HEK293T (cell line): ENCODE measurements at regions not wholly inside any gene's neighbourhood (a gene's known extent, or its start where the extent isn't known, plus 50 kb on each side); places are given as distances from the start of the nearest gene placed in this dataset.
"Not testable (repeated sequence)": the region's sequence is repeated elsewhere in the genome, so short reads cannot be mapped to it uniquely, and the experiment has no call there.

ENCODE experiments used
- CTCF ChIA-PET: fragments of 350-600 bp; formaldehyde crosslinking; extraction: SDS; loops from one replicate; lab custom pipeline; 2021; ENCODE audit warnings: antibody characterized with exemption, inconsistent platforms; lab: Yijun Ruan, JAX
- POLR2A ChIA-PET: fragments of 350-600 bp; formaldehyde crosslinking; extraction: SDS; loops from one replicate; lab custom pipeline; 2020; ENCODE audit warnings: antibody characterized with exemption, inconsistent platforms; lab: Yijun Ruan, JAX
- DNase-seq: peaks from one replicate; pipeline ENCODE4 v3.0.0; 2012; ENCODE audit warnings: mixed read lengths; ENCODE audit errors: extremely low spot score
- ARNT ChIP-seq: fragments of 450-650 bp; IDR thresholded peaks from 2 replicates; pipeline ENCODE4 v1.6.1; 2017; ENCODE audit warnings: mild to moderate bottlenecking
- BHLHE40 ChIP-seq: fragments of 450-650 bp; IDR thresholded peaks from 2 replicates; pipeline ENCODE4 v1.6.1; 2016; ENCODE audit warnings: mild to moderate bottlenecking, moderate library complexity, borderline replicate concordance
- CTBP1 ChIP-seq: fragments of 450-650 bp; IDR thresholded peaks from 2 replicates; pipeline ENCODE4 v1.6.1; 2016; ENCODE audit warnings: borderline replicate concordance
- ELF4 ChIP-seq: fragments of 450-650 bp; IDR thresholded peaks from 2 replicates; pipeline ENCODE4 v1.6.1; 2017; ENCODE audit warnings: antibody characterized with exemption
- FOXA1 ChIP-seq: fragments of 450-650 bp; IDR thresholded peaks from 2 replicates; pipeline ENCODE4 v1.6.1; 2016; ENCODE audit warnings: mild to moderate bottlenecking
- FOXK2 ChIP-seq: fragments of 450-650 bp; IDR thresholded peaks from 2 replicates; pipeline ENCODE4 v1.6.1; 2016; ENCODE audit warnings: mild to moderate bottlenecking
- FOXM1 ChIP-seq: fragments of 450-650 bp; IDR thresholded peaks from 2 replicates; pipeline ENCODE4 v1.6.1; 2017; ENCODE audit warnings: mild to moderate bottlenecking, borderline replicate concordance
- HDGF ChIP-seq: fragments of 450-650 bp; IDR thresholded peaks from 2 replicates; pipeline ENCODE4 v1.6.1; 2017; ENCODE audit warnings: antibody characterized with exemption, borderline replicate concordance
- L3MBTL2 ChIP-seq: fragments of 450-650 bp; conservative IDR thresholded peaks from 2 replicates; pipeline ENCODE4 v1.6.1; 2016; ENCODE audit warnings: mild to moderate bottlenecking
- LEF1 ChIP-seq: fragments of 450-650 bp; IDR thresholded peaks from 2 replicates; pipeline ENCODE4 v1.6.1; 2017; ENCODE audit warnings: mild to moderate bottlenecking, borderline replicate concordance
- NFRKB ChIP-seq: fragments of 450-650 bp; IDR thresholded peaks from 2 replicates; pipeline ENCODE4 v1.6.1; 2016; ENCODE audit warnings: mild to moderate bottlenecking, moderate library complexity
- PKNOX1 ChIP-seq: fragments of 450-650 bp; IDR thresholded peaks from 2 replicates; pipeline ENCODE4 v1.6.1; 2016
- SP1 ChIP-seq: fragments of 450-650 bp; IDR thresholded peaks from 2 replicates; pipeline ENCODE4 v1.6.1; 2017
- SUZ12 ChIP-seq: fragments of 450-650 bp; IDR thresholded peaks from 2 replicates; pipeline ENCODE4 v1.6.1; 2016; ENCODE audit warnings: mild to moderate bottlenecking
- TARDBP ChIP-seq: fragments of 450-650 bp; IDR thresholded peaks from 2 replicates; pipeline ENCODE4 v1.6.1; 2016
- ZNF384 ChIP-seq: fragments of 450-650 bp; IDR thresholded peaks from 2 replicates; pipeline ENCODE4 v1.6.1; 2016

- TF ChIP-seq HDGF (no peak), FOXM1 (no peak), ARNT (no peak), NFRKB (no peak), SP1 (no peak), FOXK2 (no peak), ELF4 (no peak), TARDBP (no peak), CTBP1 (no peak)
- ChIA-PET CTCF (no interaction called here), POLR2A (no interaction called here)
- DNase-seq: no peak
Measured at GRCh38 chr2:193187816-193188215, 993.1 kb upstream of the TMEFF2 start.

GRCh38 chr2:193170981-193171380 is 976.2 kb upstream of the TMEFF2 start:
- DNase-seq, CTCF ChIA-PET, POLR2A ChIA-PET: not testable (repeated sequence)

- no peak for DNase-seq
- no peak for TF ChIP-seq SP1
- no peak for TF ChIP-seq NFRKB
- TF ChIP-seq CTBP1: no peak
- TF ChIP-seq FOXA1: no peak
- no peak for TF ChIP-seq HDGF
- no peak for TF ChIP-seq SUZ12
- no peak for TF ChIP-seq BHLHE40
- TF ChIP-seq PKNOX1: no peak
- POLR2A ChIA-PET: no interaction called here
- CTCF ChIA-PET: no interaction called here
Measured at GRCh38 chr2:193156480-193156879, 961.7 kb upstream of the TMEFF2 start.

GRCh38 chr2:193154076-193154475 is 959.3 kb upstream of the TMEFF2 start:
- ChIA-PET CTCF (no interaction called here), POLR2A (no interaction called here)
- TF ChIP-seq BHLHE40 (no peak), FOXM1 (no peak), SUZ12 (no peak)
- no peak for DNase-seq

- no peak for DNase-seq
- TF ChIP-seq FOXA1 (no peak), TARDBP (no peak), PKNOX1 (no peak), LEF1 (no peak), FOXM1 (no peak), SP1 (no peak), FOXK2 (no peak), ZNF384 (no peak), NFRKB (no peak), BHLHE40 (no peak), L3MBTL2 (no peak), SUZ12 (no peak), CTBP1 (no peak), ARNT (no peak)
- CTCF ChIA-PET: no interaction called here
- POLR2A ChIA-PET: no interaction called here
Measured at GRCh38 chr2:193153576-193153975, 958.8 kb upstream of the TMEFF2 start.

GRCh38 chr2:193142467-193142866 is 947.7 kb upstream of the TMEFF2 start:
- POLR2A ChIA-PET, CTCF ChIA-PET: not testable (repeated sequence)

GRCh38 chr2:193141998-193142397 is 947.3 kb upstream of the TMEFF2 start:
- DNase-seq: no peak
- ChIA-PET POLR2A (no interaction called here), CTCF (no interaction called here)
- TF ChIP-seq BHLHE40 (no peak), FOXM1 (no peak), ARNT (no peak), ZNF384 (no peak), NFRKB (no peak), SP1 (no peak), SUZ12 (no peak), FOXA1 (no peak), PKNOX1 (no peak), ELF4 (no peak), HDGF (no peak), LEF1 (no peak), L3MBTL2 (no peak)

More at GRCh38 chr2:193142467-193142866, 947.7 kb upstream of the TMEFF2 start:
- DNase-seq: not testable (repeated sequence)

GRCh38 chr2:193140895-193141294 is 946.2 kb upstream of the TMEFF2 start:
- POLR2A ChIA-PET: not testable (repeated sequence)

More at GRCh38 chr2:193140895-193141294, 946.2 kb upstream of the TMEFF2 start:
- DNase-seq, CTCF ChIA-PET: not testable (repeated sequence)
